G401.6 (cell line): ENCODE measurements at regions not wholly inside any gene's neighbourhood (a gene's known extent, or its start where the extent isn't known, plus 50 kb on each side); places are given as distances from the start of the nearest gene placed in this dataset.
"Not testable (repeated sequence)": the region's sequence is repeated elsewhere in the genome, so short reads cannot be mapped to it uniquely, and the experiment has no call there.

ENCODE experiments used
- FAIRE-seq: peaks from 2 replicates; lab custom pipeline; 2012; peaks lifted over from hg19 to GRCh38; lab: Jason Lieb, UNC

GRCh38 chr4:42284030-42284429 lies 113.3 kb upstream of the SHISA3 start:
- no peak for FAIRE-seq

- FAIRE-seq: not testable (repeated sequence)
These were observed 108.4 kb upstream of the SHISA3 start for GRCh38 chr4:42288876-42289275.

GRCh38 chr4:42292192-42292591 lies 105.1 kb upstream of the SHISA3 start:
- not testable (repeated sequence) for FAIRE-seq

GRCh38 chr4:42293967-42294813 lies 103.1 kb upstream of the SHISA3 start:
- FAIRE-seq: no peak

- no peak for FAIRE-seq
These were observed 101.1 kb upstream of the SHISA3 start for GRCh38 chr4:42296196-42296595.

GRCh38 chr4:42302348-42302747 lies 94.9 kb upstream of the SHISA3 start:
- FAIRE-seq: no peak

- no peak for FAIRE-seq
These were observed 90.8 kb upstream of the SHISA3 start for GRCh38 chr4:42306221-42307109.

- no peak for FAIRE-seq
These were observed 89.0 kb upstream of the SHISA3 start for GRCh38 chr4:42308247-42308646.

GRCh38 chr4:42309361-42310260 lies 87.7 kb upstream of the SHISA3 start:
- no peak for FAIRE-seq

- no peak for FAIRE-seq
These were observed 86.9 kb upstream of the SHISA3 start for GRCh38 chr4:42310358-42310757.

GRCh38 chr4:42310806-42311205 lies 86.5 kb upstream of the SHISA3 start:
- FAIRE-seq: no peak

- FAIRE-seq: no peak
These were observed 85.7 kb upstream of the SHISA3 start for GRCh38 chr4:42311591-42311990.

- FAIRE-seq: not testable (repeated sequence)
These were observed 83.9 kb upstream of the SHISA3 start for GRCh38 chr4:42313420-42313819.

GRCh38 chr4:42313872-42314271 lies 83.4 kb upstream of the SHISA3 start:
- no peak for FAIRE-seq

GRCh38 chr4:42315231-42315630 lies 82.1 kb upstream of the SHISA3 start:
- FAIRE-seq: no peak

- no peak for FAIRE-seq
These were observed 76.4 kb upstream of the SHISA3 start for GRCh38 chr4:42320822-42321388.

- FAIRE-seq: no peak
These were observed 71.2 kb upstream of the SHISA3 start for GRCh38 chr4:42326040-42326439.

- FAIRE-seq: no peak
These were observed 70.8 kb upstream of the SHISA3 start for GRCh38 chr4:42326524-42326923.

- no peak for FAIRE-seq
These were observed 70.0 kb upstream of the SHISA3 start for GRCh38 chr4:42327323-42327722.

GRCh38 chr4:42328978-42329377 lies 68.3 kb upstream of the SHISA3 start:
- FAIRE-seq: no peak

GRCh38 chr4:42329421-42329820 lies 67.9 kb upstream of the SHISA3 start:
- FAIRE-seq: no peak
